NCI-H1436 treated with DMSO at 0.1 percent for 48 hours (cell line): ENCODE measurements at regions not wholly inside any gene's neighbourhood (a gene's known extent, or its start where the extent isn't known, plus 50 kb on each side); places are given as distances from the start of the nearest gene placed in this dataset.
"Not testable (repeated sequence)": the region's sequence is repeated elsewhere in the genome, so short reads cannot be mapped to it uniquely, and the experiment has no call there.

Experiments
- DNase-seq: peaks from one replicate; lab custom pipeline; 2025; lab: John Stamatoyannopoulos, UW

- DNase-seq = no peak
Observed at GRCh38 chr2:156933645-156934225, 323.8 kb upstream of the GALNT5 start.

- DNase-seq = peak; percentile 8
Observed at GRCh38 chr2:156935616-156936015, 321.9 kb upstream of the GALNT5 start.

- DNase-seq = no peak
Observed at GRCh38 chr2:156937430-156937829, 320.1 kb upstream of the GALNT5 start.

GRCh38 chr2:156944871-156945270 is 312.6 kb upstream of the GALNT5 start:
- DNase-seq = no peak

- DNase-seq = no peak
Observed at GRCh38 chr2:156947261-156947660, 310.2 kb upstream of the GALNT5 start.

GRCh38 chr2:156955701-156956100 is 301.8 kb upstream of the GALNT5 start:
- no peak for DNase-seq

GRCh38 chr2:156956161-156956560 is 301.3 kb upstream of the GALNT5 start:
- no peak for DNase-seq

- no peak for DNase-seq
Observed at GRCh38 chr2:156958374-156958773, 299.1 kb upstream of the GALNT5 start.

GRCh38 chr2:156959481-156959880 is 298.0 kb upstream of the GALNT5 start:
- DNase-seq = no peak

- no peak for DNase-seq
Observed at GRCh38 chr2:156982615-156983014, 274.9 kb upstream of the GALNT5 start.

- no peak for DNase-seq
Observed at GRCh38 chr2:156986339-156986988, 271.0 kb upstream of the GALNT5 start.

GRCh38 chr2:156999661-157000060 is 257.8 kb upstream of the GALNT5 start:
- DNase-seq = no peak

GRCh38 chr2:157004789-157005188 is 252.7 kb upstream of the GALNT5 start:
- DNase-seq = no peak

GRCh38 chr2:157015015-157015575 is 242.4 kb upstream of the GALNT5 start:
- no peak for DNase-seq

- DNase-seq = not testable (repeated sequence)
Observed at GRCh38 chr2:157023264-157023663, 234.2 kb upstream of the GALNT5 start.

- no peak for DNase-seq
Observed at GRCh38 chr2:157024129-157024528, 233.4 kb upstream of the GALNT5 start.

GRCh38 chr2:157032017-157032416 is 225.5 kb upstream of the GALNT5 start:
- no peak for DNase-seq

- DNase-seq = no peak
Observed at GRCh38 chr2:157036726-157037125, 220.8 kb upstream of the GALNT5 start.

GRCh38 chr2:157043786-157044185 is 213.7 kb upstream of the GALNT5 start:
- no peak for DNase-seq

- DNase-seq = no peak
Observed at GRCh38 chr2:157046396-157046795, 211.1 kb upstream of the GALNT5 start.

- no peak for DNase-seq
Observed at GRCh38 chr2:157052685-157053224, 204.8 kb upstream of the GALNT5 start.

GRCh38 chr2:157053876-157054275 is 203.6 kb upstream of the GALNT5 start:
- no peak for DNase-seq

GRCh38 chr2:157055660-157056199 is 201.8 kb upstream of the GALNT5 start:
- no peak for DNase-seq
